ENCODE measurements at regions not wholly inside any gene's neighbourhood (a gene's known extent, or its start where the extent isn't known, plus 50 kb on each side); places are given as distances from the start of the nearest gene placed in this dataset.

GRCh38 chr14:53458368-53458814 is 305.3 kb upstream of the DDHD1 start:
- H3K4me3 ChIP-seq (ENCODE audit: control insufficient read depth in 2 of 3, extremely low read depth in 1 of 3, insufficient read depth in 2 of 3, low read depth in 1 of 3, low read length in 3 of 3) = peak overlapping the region in 1 of 3 experiments; percentile 25
- no peaks in the 10 kb centered on the region for H3K9me1 ChIP-seq (ENCODE audit: control insufficient read depth, extremely low read depth, insufficient read depth, low read length)
- H3K9me3 ChIP-seq (ENCODE audit: control insufficient read depth, low read depth, low read length) = no peaks in the 10 kb centered on the region
- peak overlapping the region; percentile 70 for H3K4me2 ChIP-seq (ENCODE audit: control insufficient read depth, extremely low read depth, insufficient read depth, low read depth, low read length)
- no peaks in the 10 kb centered on the region for H3K79me2 ChIP-seq (ENCODE audit: control insufficient read depth, insufficient read depth, low read length)
- FAIRE-seq = peak; percentile 78
- H4K20me1 ChIP-seq (ENCODE audit: control insufficient read depth, extremely low read depth, insufficient read depth, low read length) = no peaks in the 10 kb centered on the region
- dilution Hi-C loops (cut with MboI; ENCODE audit: extremely low pct_ligation_motif_present, low sequenced_read_pairs) = no loop called here
- no peak for TF ChIP-seq CTCF (optimal IDR thresholded peaks at IDR 0.05 in 1 of 3, IDR thresholded peaks at IDR 0.05 in 1 of 3, conservative IDR thresholded peaks at IDR 0.05 in 1 of 3; ENCODE audit: extremely low read depth in 1 of 3, insufficient read depth in 2 of 3, low read length in 3 of 3)
- no peak for TF ChIP-seq EZH2 (IDR thresholded peaks at IDR 0.05; ENCODE audit: low read length)
- peak overlapping the region; percentile 63 for H2AFZ ChIP-seq (ENCODE audit: control insufficient read depth, low read length)
- H3K27me3 ChIP-seq (ENCODE audit: control insufficient read depth, extremely low read depth, insufficient read depth, low read length) = no peaks in the 10 kb centered on the region
- no peaks in the 10 kb centered on the region for H3K36me3 ChIP-seq (ENCODE audit: control insufficient read depth in 2 of 2, extremely low read depth in 1 of 2, insufficient read depth in 2 of 2, low read length in 2 of 2)
- no peak overlapping the region for H3K9ac ChIP-seq (ENCODE audit: control insufficient read depth, extremely low read depth, insufficient read depth, low read length)
- peaks cover 8% of the 10 kb centered on the region for H3K4me1 ChIP-seq (ENCODE audit: control insufficient read depth, extremely low read depth, insufficient read depth, low read length)
- DNase-seq (ENCODE audit: low read depth, low spot score) = peak; percentile 2
- no peak overlapping the region for H3K27ac ChIP-seq (ENCODE audit: control insufficient read depth, insufficient read depth, low read length)

GRCh38 chr14:53456931-53457330 is 303.8 kb upstream of the DDHD1 start:
- H3K9me3 ChIP-seq (ENCODE audit: control insufficient read depth, low read depth, low read length) = no peaks in the 10 kb centered on the region
- no peak overlapping the region for H3K4me2 ChIP-seq (ENCODE audit: control insufficient read depth, extremely low read depth, insufficient read depth, low read depth, low read length)
- FAIRE-seq (no peak), DNase-seq (ENCODE audit: low read depth, low spot score) (no peak)
- no peak overlapping the region for H2AFZ ChIP-seq (ENCODE audit: control insufficient read depth, low read length)
- H3K79me2 ChIP-seq (ENCODE audit: control insufficient read depth, insufficient read depth, low read length) = no peaks in the 10 kb centered on the region
- TF ChIP-seq EZH2 (IDR thresholded peaks at IDR 0.05; ENCODE audit: low read length) (no peak), CTCF (optimal IDR thresholded peaks at IDR 0.05 in 1 of 3, IDR thresholded peaks at IDR 0.05 in 1 of 3, conservative IDR thresholded peaks at IDR 0.05 in 1 of 3; ENCODE audit: extremely low read depth in 1 of 3, insufficient read depth in 2 of 3, low read length in 3 of 3) (no peak)
- no peak overlapping the region for H3K27ac ChIP-seq (ENCODE audit: control insufficient read depth, insufficient read depth, low read length)
- dilution Hi-C loops (cut with MboI; ENCODE audit: extremely low pct_ligation_motif_present, low sequenced_read_pairs) = no loop called here
- peaks cover 8% of the 10 kb centered on the region for H3K4me1 ChIP-seq (ENCODE audit: control insufficient read depth, extremely low read depth, insufficient read depth, low read length)
- H3K4me3 ChIP-seq (ENCODE audit: control insufficient read depth in 2 of 3, extremely low read depth in 1 of 3, insufficient read depth in 2 of 3, low read depth in 1 of 3, low read length in 3 of 3) = no peak overlapping the region
- no peaks in the 10 kb centered on the region for H3K9me1 ChIP-seq (ENCODE audit: control insufficient read depth, extremely low read depth, insufficient read depth, low read length)
- H4K20me1 ChIP-seq (ENCODE audit: control insufficient read depth, extremely low read depth, insufficient read depth, low read length) = no peaks in the 10 kb centered on the region
- no peaks in the 10 kb centered on the region for H3K27me3 ChIP-seq (ENCODE audit: control insufficient read depth, extremely low read depth, insufficient read depth, low read length)
- H3K9ac ChIP-seq (ENCODE audit: control insufficient read depth, extremely low read depth, insufficient read depth, low read length) = no peak overlapping the region
- H3K36me3 ChIP-seq (ENCODE audit: control insufficient read depth in 2 of 2, extremely low read depth in 1 of 2, insufficient read depth in 2 of 2, low read length in 2 of 2) = no peaks in the 10 kb centered on the region

All from keratinocyte (primary cell).